Lung (tissue), 11 donors: ENCODE measurements at regions not wholly inside any gene's neighbourhood (a gene's known extent, or its start where the extent isn't known, plus 50 kb on each side); places are given as distances from the start of the nearest gene placed in this dataset.
A peak's percentile ranks its signal among the peaks of the same experiment; 100 is the strongest.

Experiments
- ATAC-seq: fragments of 200-7000 bp; cut with Tn5 transposase; one replicate; pipeline ENCODE4 v1.9.1; 2020; ENCODE audit warnings: moderate number of reproducible peaks; ENCODE audit not compliant: insufficient read depth, low FRiP score
- DNase-seq, 3 donors: peaks; one replicate each; pipeline ENCODE4 v3.0.0-alpha.2; 2013 to 2017
- H3K27ac ChIP-seq, 2 donors: one replicate each; pipeline ENCODE4 v1.5.1; 2013; ENCODE audit warnings: mild to moderate bottlenecking in 2 of 2, moderate library complexity in 2 of 2, control low read depth in 1 of 2, inconsistent platforms in 1 of 2, low read depth in 1 of 2, low read length in 1 of 2
- H3K27me3 ChIP-seq, 3 donors: one replicate each; pipeline ENCODE4 v1.5.1; 2013; ENCODE audit warnings: low read length in 2 of 3; ENCODE audit not compliant: control insufficient read depth in 3 of 3, insufficient read depth in 3 of 3
- H3K36me3 ChIP-seq, 4 donors: one replicate each; pipeline ENCODE4 v1.5.1; 2013; ENCODE audit warnings: low read length in 4 of 4, mild to moderate bottlenecking in 1 of 4, moderate library complexity in 1 of 4; ENCODE audit not compliant: control insufficient read depth in 4 of 4, insufficient read depth in 4 of 4
- H3K4me1 ChIP-seq, 5 donors: one replicate each; pipeline ENCODE4 v1.5.1; 2013; ENCODE audit warnings: low read length in 5 of 5, mild to moderate bottlenecking in 2 of 5, moderate library complexity in 1 of 5; ENCODE audit not compliant: control insufficient read depth in 5 of 5, insufficient read depth in 5 of 5
- H3K4me3 ChIP-seq: one replicate; pipeline ENCODE4 v1.5.1; 2013; ENCODE audit warnings: mild to moderate bottlenecking, control low read depth, moderate library complexity
- H3K9ac ChIP-seq, 2 donors: one replicate each; pipeline ENCODE4 v1.5.1; 2013; ENCODE audit warnings: low read length in 2 of 2, control low read depth in 1 of 2; ENCODE audit not compliant: insufficient read depth in 1 of 2
- H3K9me3 ChIP-seq, 4 donors: one replicate each; pipeline ENCODE4 v1.5.1; 2013; ENCODE audit warnings: low read length in 3 of 4, mild to moderate bottlenecking in 1 of 4, moderate library complexity in 1 of 4; ENCODE audit not compliant: control insufficient read depth in 4 of 4, insufficient read depth in 3 of 4
- CTCF ChIP-seq: IDR thresholded peaks from 2 replicates; pipeline ENCODE4 v1.5.1; 2012; ENCODE audit warnings: mild to moderate bottlenecking; ENCODE audit errors: control extremely low read depth, extremely low read depth
- WGBS, 2 donors: extraction: QIAGEN DNeasy Blood & Tissue Kit; methylation state at CpG; one replicate each; pipeline ENCODE4 v1.1.7; 2013; 5-methylcytosine and 5-hydroxymethylcytosine counted together
- donor health status: control.
- donor health status: control.
- donor health status: Bipolar disorder and iron deficiency.
- donor health status: healthy.
- donor health status: DM: yes; HTN: yes; CAD: no.

GRCh38 chr2:133841900-133842299 is 273.6 kb upstream of the NCKAP5 start:
- WGBS, 2 donors: 48 to 79% methylated on average over 4 of the region's 4 CpGs
- H3K4me3 ChIP-seq: no peak overlapping the region
- no peak for TF ChIP-seq CTCF
- H3K27ac ChIP-seq: no peak overlapping the region
- no peaks in the 10 kb centered on the region for H3K9me3 ChIP-seq
- no peaks in the 10 kb centered on the region for H3K27me3 ChIP-seq
- H3K9ac ChIP-seq: no peak overlapping the region
- peak; percentile 33 to 71 (median 56) for DNase-seq
- peaks cover 0 to 3% (median 0%) of the 10 kb centered on the region in 5 donors for H3K4me1 ChIP-seq
- H3K36me3 ChIP-seq: no peaks in the 10 kb centered on the region
- ATAC-seq: peak; percentile 27

- no peaks in the 10 kb centered on the region for H3K36me3 ChIP-seq
- H3K27me3 ChIP-seq: no peaks in the 10 kb centered on the region
- ATAC-seq (no peak), DNase-seq (no peak)
- WGBS, 2 donors: 70 to 82% methylated on average over 2 of the region's 2 CpGs
- no peak overlapping the region for H3K4me3 ChIP-seq
- H3K9me3 ChIP-seq: no peaks in the 10 kb centered on the region
- peaks cover 0 to 2% (median 0%) of the 10 kb centered on the region in 5 donors for H3K4me1 ChIP-seq
- H3K27ac ChIP-seq: no peak overlapping the region
- no peak overlapping the region for H3K9ac ChIP-seq
- no peak for TF ChIP-seq CTCF
Observed at GRCh38 chr2:133842446-133842845, 274.2 kb upstream of the NCKAP5 start.

- DNase-seq (no peak), ATAC-seq (no peak)
- WGBS, 2 donors: 92 to 95% methylated on average over 3 of the region's 3 CpGs
- TF ChIP-seq CTCF: no peak
- no peak overlapping the region for H3K4me3 ChIP-seq
- H3K27me3 ChIP-seq: no peaks in the 10 kb centered on the region
- H3K36me3 ChIP-seq: no peaks in the 10 kb centered on the region
- no peak overlapping the region for H3K9ac ChIP-seq
- H3K4me1 ChIP-seq: no peaks in the 10 kb centered on the region
- H3K9me3 ChIP-seq: no peaks in the 10 kb centered on the region
- H3K27ac ChIP-seq: no peak overlapping the region
Observed at GRCh38 chr2:133843091-133843490, 274.8 kb upstream of the NCKAP5 start.

GRCh38 chr2:133843551-133843950 is 275.3 kb upstream of the NCKAP5 start:
- no peaks in the 10 kb centered on the region for H3K27me3 ChIP-seq
- no peaks in the 10 kb centered on the region for H3K9me3 ChIP-seq
- ATAC-seq: no peak
- no peaks in the 10 kb centered on the region for H3K36me3 ChIP-seq
- H3K4me1 ChIP-seq: no peaks in the 10 kb centered on the region
- H3K9ac ChIP-seq: no peak overlapping the region
- 89 to 93% methylated on average over 6 of the region's 6 CpGs for WGBS, 2 donors
- no peak overlapping the region for H3K4me3 ChIP-seq
- DNase-seq: no peak
- H3K27ac ChIP-seq: no peak overlapping the region
- no peak for TF ChIP-seq CTCF
